Endothelial cell (in vitro differentiated cells): ENCODE measurements at regions not wholly inside any gene's neighbourhood (a gene's known extent, or its start where the extent isn't known, plus 50 kb on each side); places are given as distances from the start of the nearest gene placed in this dataset.

ENCODE experiments used
- DNase-seq: peaks from one replicate; pipeline ENCODE4 v3.0.0; 2021; ENCODE audit warnings: low spot score
- H3K27ac Mint-ChIP-seq: one replicate; pipeline ENCODE4 v1.8.0; 2021; ENCODE audit warnings: mixed read lengths, inconsistent platforms; ENCODE audit not compliant: unreplicated experiment
- H3K27me3 Mint-ChIP-seq: one replicate; pipeline ENCODE4 v1.8.0; 2021; ENCODE audit warnings: mild to moderate bottlenecking, moderate library complexity, mixed read lengths, inconsistent platforms; ENCODE audit not compliant: unreplicated experiment
- H3K36me3 Mint-ChIP-seq: one replicate; pipeline ENCODE4 v1.8.0; 2021; ENCODE audit warnings: mild to moderate bottlenecking, low read depth, mixed read lengths, inconsistent platforms; ENCODE audit not compliant: unreplicated experiment
- H3K4me1 Mint-ChIP-seq: one replicate; pipeline ENCODE4 v1.8.0; 2021; ENCODE audit warnings: mild to moderate bottlenecking, mixed read lengths, inconsistent platforms; ENCODE audit not compliant: unreplicated experiment
- H3K4me3 Mint-ChIP-seq: one replicate; pipeline ENCODE4 v1.8.0; 2021; ENCODE audit warnings: mild to moderate bottlenecking, mixed read lengths, inconsistent platforms; ENCODE audit not compliant: unreplicated experiment
- H3K9me3 Mint-ChIP-seq: one replicate; pipeline ENCODE4 v1.8.0; 2021; ENCODE audit warnings: mixed read lengths, inconsistent platforms; ENCODE audit not compliant: unreplicated experiment
- CTCF ChIP-seq: fragments of 200-600 bp; sonication (generic); IDR thresholded peaks from one replicate; pipeline ENCODE4 v1.5.0; 2021; ENCODE audit warnings: antibody characterized with exemption; ENCODE audit not compliant: unreplicated experiment

GRCh38 chr5:5687113-5687512 is 264.6 kb downstream of the ICE1 start:
- Mint-ChIP-seq H3K27ac (no peak overlapping the region), H3K9me3 (no peaks in the 10 kb centered on the region), H3K4me1 (peaks cover 9% of the 10 kb centered on the region), H3K36me3 (no peaks in the 10 kb centered on the region), H3K27me3 (peaks cover 5% of the 10 kb centered on the region), H3K4me3 (no peak overlapping the region)
- TF ChIP-seq CTCF, result no peak
- DNase-seq, result no peak

- Mint-ChIP-seq H3K36me3 (no peaks in the 10 kb centered on the region), H3K27me3 (peaks cover 5% of the 10 kb centered on the region), H3K4me1 (peaks cover 9% of the 10 kb centered on the region), H3K9me3 (no peaks in the 10 kb centered on the region), H3K27ac (no peak overlapping the region), H3K4me3 (no peak overlapping the region)
- no peak for TF ChIP-seq CTCF
- DNase-seq, result no peak
These were observed 263.9 kb downstream of the ICE1 start for GRCh38 chr5:5686356-5686755.

- Mint-ChIP-seq H3K36me3 (no peaks in the 10 kb centered on the region), H3K4me1 (peaks cover 9% of the 10 kb centered on the region), H3K27me3 (peaks cover 5% of the 10 kb centered on the region), H3K9me3 (no peaks in the 10 kb centered on the region), H3K4me3 (no peak overlapping the region), H3K27ac (no peak overlapping the region)
- TF ChIP-seq CTCF, result no peak
- DNase-seq, result no peak
These were observed 263.3 kb downstream of the ICE1 start for GRCh38 chr5:5685737-5686136.

GRCh38 chr5:5683174-5683573 is 260.7 kb downstream of the ICE1 start:
- H3K27ac Mint-ChIP-seq, result no peak overlapping the region
- H3K4me1 Mint-ChIP-seq, result peaks cover under 1% of the 10 kb centered on the region
- peaks cover 1% of the 10 kb centered on the region for H3K27me3 Mint-ChIP-seq
- no peak overlapping the region for H3K4me3 Mint-ChIP-seq
- TF ChIP-seq CTCF, result no peak
- no peaks in the 10 kb centered on the region for H3K9me3 Mint-ChIP-seq
- no peaks in the 10 kb centered on the region for H3K36me3 Mint-ChIP-seq
- no peak for DNase-seq

- Mint-ChIP-seq H3K27ac (no peak overlapping the region), H3K9me3 (no peaks in the 10 kb centered on the region), H3K36me3 (no peaks in the 10 kb centered on the region), H3K4me3 (no peak overlapping the region), H3K4me1 (no peaks in the 10 kb centered on the region), H3K27me3 (peaks cover 3% of the 10 kb centered on the region)
- no peak for TF ChIP-seq CTCF
- DNase-seq, result no peak
These were observed 256.4 kb downstream of the ICE1 start for GRCh38 chr5:5678909-5679308.
